Heart left ventricle (tissue), 16 donors: ENCODE measurements at regions not wholly inside any gene's neighbourhood (a gene's known extent, or its start where the extent isn't known, plus 50 kb on each side); places are given as distances from the start of the nearest gene placed in this dataset.

Experiments
- ATAC-seq, 4 donors: fragments of 200-7000 bp; cut with Tn5 transposase; one replicate each; pipeline ENCODE4 v1.9.1; 2020 to 2022; ENCODE audit warnings: moderate library complexity in 4 of 4, mild to moderate bottlenecking in 3 of 4, moderate number of reproducible peaks in 1 of 4
- DNase-seq, 5 donors: peaks; one replicate each; pipeline ENCODE4 v3.0.0-alpha.2; 2020
- H3K27ac ChIP-seq, 12 donors: fragments of 200-600 bp; sonication (generic) in 4 of 12; one replicate each; pipeline versions ENCODE4 v1.5.0 to v1.8.0; 2016 to 2022; ENCODE audit warnings: mild to moderate bottlenecking in 2 of 12
- H3K27me3 ChIP-seq, 9 donors: fragments of 200-600 bp; sonication (generic) in 2 of 9; one replicate each; pipeline versions ENCODE4 v1.5.1 to v1.8.0; 2016 to 2022; ENCODE audit warnings: mild to moderate bottlenecking in 3 of 9
- H3K36me3 ChIP-seq, 9 donors: fragments of 200-600 bp; sonication (generic) in 2 of 9; one replicate each; pipeline versions ENCODE4 v1.5.0 to v1.8.0; 2018 to 2022; ENCODE audit warnings: mild to moderate bottlenecking in 2 of 9
- H3K4me1 ChIP-seq, 12 donors: fragments of 200-600 bp; sonication (generic) in 4 of 12; one replicate each; pipeline versions ENCODE4 v1.5.0 to v1.8.0; 2016 to 2022; ENCODE audit warnings: mild to moderate bottlenecking in 3 of 12
- H3K4me3 ChIP-seq, 12 donors: fragments of 200-600 bp; sonication (generic) in 4 of 12; one replicate each; pipeline versions ENCODE4 v1.5.0 to v1.8.0; 2017 to 2022; ENCODE audit warnings: mild to moderate bottlenecking in 9 of 12, moderate library complexity in 4 of 12
- H3K9me3 ChIP-seq, 12 donors: fragments of 200-600 bp; sonication (generic) in 4 of 12; one replicate each; pipeline versions ENCODE4 v1.5.0 to v1.8.0; 2016 to 2022; ENCODE audit warnings: mild to moderate bottlenecking in 1 of 12
- POLR2A ChIP-seq, 2 donors: fragments of 450-650 bp; IDR thresholded peaks; one replicate each; pipeline ENCODE4 v1.6.1; 2017; ENCODE audit warnings: antibody characterized with exemption in 2 of 2, mild to moderate bottlenecking in 2 of 2, moderate library complexity in 2 of 2
- WGBS, 4 donors: extraction: QIAGEN DNeasy Blood & Tissue Kit in 2 of 4; methylation state at CpG; one replicate each; pipeline versions ENCODE4 v1.1.5 to v1.1.7; 2013 to 2018; 5-methylcytosine and 5-hydroxymethylcytosine counted together
- intact Hi-C, 10 donors: fragments of 100-400 bp; cut with DNase I; formaldehyde crosslinking; loops; one replicate each; pipeline versions ENCODE4 v1.11.1 to v1.14.2; 2022
- TF ChIP-seq, protein P1 (sequence below), 12 donors: fragments of 200-600 bp; sonication (generic) in 4 of 12; IDR thresholded peaks; one replicate each; pipeline versions ENCODE4 v1.5.0 to v1.8.0; 2018 to 2022; ENCODE audit warnings: antibody characterized with exemption in 12 of 12, mild to moderate bottlenecking in 5 of 12
- donor health status: ischemic (EF 13 %, LVEDD 7.1; RV severe dilation, severe dysfunction).
- donor health status: healthy with polysubstance abuse.
- donor health status: DM: no; HTN: yes; CAD: no.
- donor health status: DM: no; HTN: no; CAD: no.
- donor health status: ischemic (EF 25% LVEDD 6.9; RV normal size, moderate dysfunction).
- donor health status: ischemic (EF 25% LVEDD 5.7; RV mildly dilated, moderate dysfunction).
- donor health status: healthy.
- donor health status: DM: yes; HTN: yes; CAD: no.
- donor health status: ischemic (EF 35%, LVEDD 5.7; RV mildly dilated, moderate dysfunction).
- donor health status: nonischemic (EF 11% LVEDD 7.7; RV severe dilation, severe dysfunction).
- donor health status: DM: yes; HTN: yes; CAD: no.
- donor health status: PGD.
- donor health status: ischemic (EF 29% LVEDD 5.4; RV normal size, mild dysfunction).
- donor health status: nonischemic (EF 23%, LVEDD 6.1; RV moderate dilation, normal function).

DNA sequence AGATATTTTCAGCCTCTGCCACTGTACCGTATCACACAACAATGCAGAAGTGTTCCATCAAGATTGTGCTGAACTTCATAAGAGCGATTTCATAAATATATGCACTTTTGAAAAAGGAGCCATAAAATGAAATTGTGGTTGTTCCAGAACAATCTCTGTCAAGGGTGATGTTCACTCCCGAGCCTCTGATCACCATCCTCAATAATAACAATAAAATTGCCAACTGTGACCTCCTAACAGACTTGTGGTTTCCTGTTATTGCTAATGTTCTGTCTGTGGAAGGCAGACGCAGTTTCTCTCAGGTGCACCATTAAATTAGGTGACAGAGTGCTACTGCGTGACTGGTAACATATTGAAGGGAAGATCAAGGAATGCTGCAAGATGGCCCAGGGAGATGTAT is 383.7 kb downstream of the SOCS6 start:
- TF ChIP-seq POLR2A (IDR thresholded peaks at IDR 0.05) = no peak
- TF ChIP-seq, protein P1, sequence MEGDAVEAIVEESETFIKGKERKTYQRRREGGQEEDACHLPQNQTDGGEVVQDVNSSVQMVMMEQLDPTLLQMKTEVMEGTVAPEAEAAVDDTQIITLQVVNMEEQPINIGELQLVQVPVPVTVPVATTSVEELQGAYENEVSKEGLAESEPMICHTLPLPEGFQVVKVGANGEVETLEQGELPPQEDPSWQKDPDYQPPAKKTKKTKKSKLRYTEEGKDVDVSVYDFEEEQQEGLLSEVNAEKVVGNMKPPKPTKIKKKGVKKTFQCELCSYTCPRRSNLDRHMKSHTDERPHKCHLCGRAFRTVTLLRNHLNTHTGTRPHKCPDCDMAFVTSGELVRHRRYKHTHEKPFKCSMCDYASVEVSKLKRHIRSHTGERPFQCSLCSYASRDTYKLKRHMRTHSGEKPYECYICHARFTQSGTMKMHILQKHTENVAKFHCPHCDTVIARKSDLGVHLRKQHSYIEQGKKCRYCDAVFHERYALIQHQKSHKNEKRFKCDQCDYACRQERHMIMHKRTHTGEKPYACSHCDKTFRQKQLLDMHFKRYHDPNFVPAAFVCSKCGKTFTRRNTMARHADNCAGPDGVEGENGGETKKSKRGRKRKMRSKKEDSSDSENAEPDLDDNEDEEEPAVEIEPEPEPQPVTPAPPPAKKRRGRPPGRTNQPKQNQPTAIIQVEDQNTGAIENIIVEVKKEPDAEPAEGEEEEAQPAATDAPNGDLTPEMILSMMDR (IDR thresholded peaks at IDR 0.05) = no peak

DNA sequence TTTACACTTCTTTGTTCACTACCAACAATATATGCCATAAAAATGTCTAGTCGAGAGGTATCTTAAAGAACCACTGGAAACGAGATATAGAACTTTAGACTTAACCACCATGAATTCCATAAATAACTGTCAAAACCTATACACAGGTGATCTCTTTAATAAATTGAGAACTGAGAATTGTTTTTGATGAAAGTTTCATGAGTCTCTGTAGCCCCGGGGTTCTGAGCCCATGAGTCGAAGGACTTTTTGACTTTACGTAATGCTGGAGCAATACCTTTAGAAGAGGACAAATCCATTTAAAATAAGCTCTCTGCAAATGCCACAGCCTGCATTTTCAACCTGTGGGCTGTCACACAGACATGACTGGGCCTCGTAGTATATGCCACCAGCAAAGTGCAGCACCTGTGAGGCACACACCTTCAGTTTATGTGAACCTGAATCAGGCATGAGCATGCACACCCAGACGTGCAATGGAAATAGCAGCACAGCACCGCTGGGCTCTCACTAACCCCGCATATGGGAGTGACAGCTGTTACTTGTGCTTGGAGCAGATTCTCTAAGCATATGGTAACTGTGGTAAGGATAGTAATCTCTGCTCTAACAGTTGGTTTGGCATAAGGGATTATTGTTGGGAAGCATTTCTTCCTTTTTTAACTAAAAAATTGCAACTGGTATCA is 383.2 kb downstream of the SOCS6 start:
- H3K9me3 ChIP-seq = peaks cover 0 to 13% (median 0%) of the 10 kb centered on the region in 12 donors
- no peaks in the 10 kb centered on the region for H3K27me3 ChIP-seq
- intact Hi-C loops = no loop called here
- no peaks in the 10 kb centered on the region for H3K36me3 ChIP-seq
- ATAC-seq = no peak
- no peaks in the 10 kb centered on the region for H3K4me1 ChIP-seq
- TF ChIP-seq, protein P1 (IDR thresholded peaks at IDR 0.05) = no peak
- TF ChIP-seq POLR2A (IDR thresholded peaks at IDR 0.05) = no peak
- DNase-seq = no peak
- 82 to 87% (median 85%) methylated on average over 9 of the region's 9 CpGs for WGBS, 4 donors
- H3K4me3 ChIP-seq = no peak overlapping the region
- no peak overlapping the region for H3K27ac ChIP-seq

More for the DNA sequence above, 383.7 kb downstream of the SOCS6 start:
- DNase-seq = no peak
- intact Hi-C loops = no loop called here
- 79 to 83% (median 81%) methylated on average over 5 of the region's 5 CpGs for WGBS, 4 donors
- Histone ChIP-seq H3K4me3 (no peak overlapping the region), H3K27ac (no peak overlapping the region), H3K9me3 (peaks cover 0 to 13% (median 0%) of the 10 kb centered on the region in 12 donors), H3K36me3 (no peaks in the 10 kb centered on the region), H3K27me3 (no peaks in the 10 kb centered on the region), H3K4me1 (no peaks in the 10 kb centered on the region)
- no peak for ATAC-seq

DNA sequence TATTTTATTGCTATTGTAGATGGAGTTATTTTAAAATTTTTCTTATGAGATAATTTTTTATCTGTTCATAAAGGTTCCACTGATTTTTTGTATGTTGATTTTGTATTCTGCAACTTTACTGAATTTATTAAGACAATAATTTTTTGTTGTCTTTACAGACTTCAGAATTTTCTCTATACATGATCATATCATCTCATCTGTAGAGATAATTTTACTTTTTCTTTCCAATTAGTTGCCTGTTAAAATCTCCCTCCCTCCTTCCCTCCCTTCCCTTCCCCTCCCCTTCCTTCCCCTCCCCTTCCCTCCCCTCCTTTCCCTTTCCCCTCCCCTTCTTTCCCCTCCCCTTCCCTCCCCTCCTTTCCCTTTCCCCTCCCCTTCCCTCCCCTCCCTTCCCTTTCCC is 378.1 kb downstream of the SOCS6 start:
- Histone ChIP-seq H3K27ac (no peak overlapping the region), H3K9me3 (peaks cover 0 to 13% (median 3%) of the 10 kb centered on the region in 12 donors), H3K4me3 (no peak overlapping the region), H3K27me3 (no peaks in the 10 kb centered on the region), H3K36me3 (no peaks in the 10 kb centered on the region), H3K4me1 (no peaks in the 10 kb centered on the region)
- DNase-seq (no peak), ATAC-seq (no peak)
- intact Hi-C loops = no loop called here
- TF ChIP-seq, protein P1 (IDR thresholded peaks at IDR 0.05) = no peak
- TF ChIP-seq POLR2A (IDR thresholded peaks at IDR 0.05) = no peak

DNA sequence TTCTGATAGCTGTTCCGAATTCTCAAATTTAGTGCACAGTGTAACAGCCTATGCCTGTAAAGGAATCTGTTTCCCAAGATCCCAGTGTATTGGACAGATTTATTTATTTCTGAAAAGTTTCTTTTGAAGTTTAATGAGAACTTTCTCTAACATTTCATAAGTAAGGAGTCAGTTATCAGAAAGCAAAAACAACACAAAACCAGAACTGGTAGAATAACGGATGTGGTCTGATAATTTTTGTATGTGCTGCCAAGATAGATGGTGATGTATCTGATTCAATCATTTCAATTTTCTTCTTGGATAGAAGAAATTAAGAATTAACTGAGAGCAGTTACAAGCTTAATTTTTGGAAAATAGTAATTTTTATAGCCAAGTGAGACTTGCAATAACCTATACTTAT is 374.3 kb downstream of the SOCS6 start:
- ATAC-seq = no peak
- no peaks in the 10 kb centered on the region for H3K36me3 ChIP-seq
- no peak for DNase-seq
- intact Hi-C loops = no loop called here
- TF ChIP-seq, protein P1 (IDR thresholded peaks at IDR 0.05) = no peak
- no peak for TF ChIP-seq POLR2A (IDR thresholded peaks at IDR 0.05)
- H3K4me3 ChIP-seq = no peak overlapping the region
- H3K9me3 ChIP-seq = peaks cover 0 to 8% (median 0%) of the 10 kb centered on the region in 12 donors
- WGBS, 4 donors = 53 to 66% (median 57%) methylated on average over 2 of the region's 2 CpGs
- no peak overlapping the region for H3K27ac ChIP-seq
- H3K27me3 ChIP-seq = no peaks in the 10 kb centered on the region
- no peaks in the 10 kb centered on the region for H3K4me1 ChIP-seq
